IPS-18a (cell line): ENCODE measurements at regions not wholly inside any gene's neighbourhood (a gene's known extent, or its start where the extent isn't known, plus 50 kb on each side); places are given as distances from the start of the nearest gene placed in this dataset.

Experiments
- H3K27ac ChIP-seq: one replicate; pipeline ENCODE4 v1.5.1; 2013; ENCODE audit warnings: low read length
- H3K27me3 ChIP-seq: one replicate; pipeline ENCODE4 v1.6.1; 2013; ENCODE audit warnings: mild to moderate bottlenecking, low read length; ENCODE audit not compliant: control insufficient read depth, insufficient read depth
- H3K36me3 ChIP-seq: one replicate; pipeline ENCODE4 v1.6.1; 2013; ENCODE audit warnings: low read depth, low read length; ENCODE audit not compliant: control insufficient read depth
- H3K4me1 ChIP-seq: one replicate; pipeline ENCODE4 v1.6.1; 2013; ENCODE audit warnings: low read depth, low read length; ENCODE audit not compliant: control insufficient read depth
- H3K4me3 ChIP-seq: one replicate; pipeline ENCODE4 v1.5.1; 2013; ENCODE audit warnings: low read length
- H3K9ac ChIP-seq: one replicate; pipeline ENCODE4 v1.6.1; 2013; ENCODE audit warnings: mild to moderate bottlenecking, low read length, moderate library complexity
- H3K9me3 ChIP-seq: one replicate; pipeline ENCODE4 v1.6.1; 2013; ENCODE audit warnings: low read depth, low read length; ENCODE audit not compliant: control insufficient read depth

- H3K9me3 ChIP-seq: no peaks in the 10 kb centered on the region
- H3K27ac ChIP-seq: no peak overlapping the region
- H3K27me3 ChIP-seq: no peaks in the 10 kb centered on the region
- H3K36me3 ChIP-seq: no peaks in the 10 kb centered on the region
- H3K4me3 ChIP-seq: no peak overlapping the region
- H3K4me1 ChIP-seq: peaks cover 25% of the 10 kb centered on the region
- H3K9ac ChIP-seq: no peak overlapping the region
Measured at GRCh38 chr2:104501342-104501741, 352.6 kb upstream of the POU3F3 start.

GRCh38 chr2:104501929-104502328 lies 352.0 kb upstream of the POU3F3 start:
- no peak overlapping the region for H3K4me3 ChIP-seq
- no peak overlapping the region for H3K9ac ChIP-seq
- no peaks in the 10 kb centered on the region for H3K36me3 ChIP-seq
- peaks cover 25% of the 10 kb centered on the region for H3K4me1 ChIP-seq
- no peak overlapping the region for H3K27ac ChIP-seq
- no peaks in the 10 kb centered on the region for H3K9me3 ChIP-seq
- H3K27me3 ChIP-seq: no peaks in the 10 kb centered on the region

- no peak overlapping the region for H3K9ac ChIP-seq
- no peaks in the 10 kb centered on the region for H3K9me3 ChIP-seq
- no peaks in the 10 kb centered on the region for H3K27me3 ChIP-seq
- H3K36me3 ChIP-seq: no peaks in the 10 kb centered on the region
- H3K27ac ChIP-seq: no peak overlapping the region
- H3K4me1 ChIP-seq: peaks cover 25% of the 10 kb centered on the region
- H3K4me3 ChIP-seq: no peak overlapping the region
Measured at GRCh38 chr2:104502901-104503300, 351.0 kb upstream of the POU3F3 start.

- no peak overlapping the region for H3K9ac ChIP-seq
- H3K36me3 ChIP-seq: no peaks in the 10 kb centered on the region
- H3K9me3 ChIP-seq: no peaks in the 10 kb centered on the region
- no peak overlapping the region for H3K4me3 ChIP-seq
- H3K27ac ChIP-seq: no peak overlapping the region
- H3K4me1 ChIP-seq: peaks cover 25% of the 10 kb centered on the region
- H3K27me3 ChIP-seq: no peaks in the 10 kb centered on the region
Measured at GRCh38 chr2:104504331-104505073, 349.4 kb upstream of the POU3F3 start.

GRCh38 chr2:104518256-104518655 lies 335.7 kb upstream of the POU3F3 start:
- H3K4me1 ChIP-seq: peaks cover 7% of the 10 kb centered on the region
- H3K9me3 ChIP-seq: no peaks in the 10 kb centered on the region
- H3K27me3 ChIP-seq: no peaks in the 10 kb centered on the region
- no peak overlapping the region for H3K4me3 ChIP-seq
- H3K9ac ChIP-seq: no peak overlapping the region
- H3K27ac ChIP-seq: no peak overlapping the region
- no peaks in the 10 kb centered on the region for H3K36me3 ChIP-seq

- Histone ChIP-seq H3K9ac (no peak overlapping the region), H3K27ac (no peak overlapping the region), H3K4me3 (no peak overlapping the region), H3K27me3 (no peaks in the 10 kb centered on the region), H3K9me3 (no peaks in the 10 kb centered on the region), H3K36me3 (no peaks in the 10 kb centered on the region), H3K4me1 (peaks cover 7% of the 10 kb centered on the region)
Measured at GRCh38 chr2:104521247-104521646, 332.7 kb upstream of the POU3F3 start.

- Histone ChIP-seq H3K4me3 (no peak overlapping the region), H3K4me1 (peaks cover 7% of the 10 kb centered on the region), H3K9ac (no peak overlapping the region), H3K9me3 (no peaks in the 10 kb centered on the region), H3K27ac (no peak overlapping the region), H3K36me3 (no peaks in the 10 kb centered on the region), H3K27me3 (no peaks in the 10 kb centered on the region)
Measured at GRCh38 chr2:104523921-104524320, 330.0 kb upstream of the POU3F3 start.

- Histone ChIP-seq H3K27ac (no peak overlapping the region), H3K4me3 (no peak overlapping the region), H3K9ac (no peak overlapping the region), H3K27me3 (no peaks in the 10 kb centered on the region), H3K4me1 (no peaks in the 10 kb centered on the region), H3K9me3 (no peaks in the 10 kb centered on the region), H3K36me3 (no peaks in the 10 kb centered on the region)
Measured at GRCh38 chr2:104528101-104528500, 325.8 kb upstream of the POU3F3 start.

GRCh38 chr2:104531122-104531521 lies 322.8 kb upstream of the POU3F3 start:
- H3K27me3 ChIP-seq: no peaks in the 10 kb centered on the region
- H3K27ac ChIP-seq: no peak overlapping the region
- H3K4me3 ChIP-seq: no peak overlapping the region
- no peaks in the 10 kb centered on the region for H3K9me3 ChIP-seq
- no peak overlapping the region for H3K9ac ChIP-seq
- no peaks in the 10 kb centered on the region for H3K4me1 ChIP-seq
- no peaks in the 10 kb centered on the region for H3K36me3 ChIP-seq

- H3K4me3 ChIP-seq: no peak overlapping the region
- H3K36me3 ChIP-seq: no peaks in the 10 kb centered on the region
- no peak overlapping the region for H3K9ac ChIP-seq
- no peak overlapping the region for H3K27ac ChIP-seq
- H3K9me3 ChIP-seq: no peaks in the 10 kb centered on the region
- no peaks in the 10 kb centered on the region for H3K27me3 ChIP-seq
- H3K4me1 ChIP-seq: no peaks in the 10 kb centered on the region
Measured at GRCh38 chr2:104537116-104537515, 316.8 kb upstream of the POU3F3 start.

GRCh38 chr2:104538077-104538476 lies 315.8 kb upstream of the POU3F3 start:
- Histone ChIP-seq H3K9ac (no peak overlapping the region), H3K4me1 (no peaks in the 10 kb centered on the region), H3K27ac (no peak overlapping the region), H3K36me3 (no peaks in the 10 kb centered on the region), H3K9me3 (no peaks in the 10 kb centered on the region), H3K27me3 (no peaks in the 10 kb centered on the region), H3K4me3 (no peak overlapping the region)

GRCh38 chr2:104539649-104540048 lies 314.3 kb upstream of the POU3F3 start:
- Histone ChIP-seq H3K9me3 (no peaks in the 10 kb centered on the region), H3K27me3 (no peaks in the 10 kb centered on the region), H3K27ac (no peak overlapping the region), H3K4me3 (no peak overlapping the region), H3K4me1 (no peaks in the 10 kb centered on the region), H3K9ac (no peak overlapping the region), H3K36me3 (no peaks in the 10 kb centered on the region)
